GM18507 (cell line): ENCODE measurements at regions not wholly inside any gene's neighbourhood (a gene's known extent, or its start where the extent isn't known, plus 50 kb on each side); places are given as distances from the start of the nearest gene placed in this dataset.
A peak's percentile ranks its signal among the peaks of the same experiment; 100 is the strongest.
"Not testable (repeated sequence)": the region's sequence is repeated elsewhere in the genome, so short reads cannot be mapped to it uniquely, and the experiment has no call there.

Experiments
- DNase-seq: peaks from one replicate; pipeline ENCODE4 v3.0.0; 2011; ENCODE audit warnings: low read depth; ENCODE audit not compliant: insufficient read length; ENCODE audit errors: extremely low spot score
- FAIRE-seq: peaks from 2 replicates; lab custom pipeline; 2011; peaks lifted over from hg19 to GRCh38; lab: Jason Lieb, UNC

DNA sequence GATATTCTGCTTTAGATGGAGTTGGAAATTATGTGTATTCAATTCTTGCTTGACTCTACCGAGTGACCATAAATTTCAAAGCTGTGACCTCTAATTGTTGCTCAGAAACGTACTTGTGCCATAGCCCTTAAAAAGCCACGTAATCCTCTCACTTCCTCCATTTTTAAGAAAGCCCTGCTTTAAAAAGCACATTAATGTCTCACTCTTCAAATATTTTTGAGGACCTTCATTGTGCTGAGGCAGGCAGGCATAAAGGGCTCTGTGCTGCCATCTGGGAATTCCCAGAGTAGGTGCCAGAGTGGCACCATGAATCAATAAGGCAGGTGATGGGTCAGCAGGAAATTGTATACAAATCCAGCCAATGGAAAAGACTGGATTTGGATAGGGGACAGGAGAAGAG, 97.7 kb upstream of the FAM204A start:
- DNase-seq (no peak), FAIRE-seq (no peak)

DNA sequence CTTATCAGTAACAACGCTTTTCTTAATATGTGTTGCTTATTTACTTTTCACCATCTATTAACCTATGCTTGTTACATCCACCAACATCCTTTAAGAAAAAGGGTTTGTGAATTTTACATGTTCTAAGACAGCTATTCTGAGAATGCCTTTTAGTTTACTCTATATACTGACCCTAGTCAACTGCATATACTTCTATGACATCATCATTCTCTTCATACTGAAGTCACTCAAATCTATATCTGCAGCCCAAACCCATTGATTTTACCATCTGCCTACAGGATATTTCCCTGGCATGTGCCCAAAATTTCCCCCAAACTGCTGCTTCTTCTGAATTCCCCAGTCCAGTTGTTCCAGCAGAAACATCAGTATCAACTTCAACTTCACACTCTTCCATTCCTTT, 94.6 kb upstream of the FAM204A start:
- no peak for FAIRE-seq
- no peak for DNase-seq

DNA sequence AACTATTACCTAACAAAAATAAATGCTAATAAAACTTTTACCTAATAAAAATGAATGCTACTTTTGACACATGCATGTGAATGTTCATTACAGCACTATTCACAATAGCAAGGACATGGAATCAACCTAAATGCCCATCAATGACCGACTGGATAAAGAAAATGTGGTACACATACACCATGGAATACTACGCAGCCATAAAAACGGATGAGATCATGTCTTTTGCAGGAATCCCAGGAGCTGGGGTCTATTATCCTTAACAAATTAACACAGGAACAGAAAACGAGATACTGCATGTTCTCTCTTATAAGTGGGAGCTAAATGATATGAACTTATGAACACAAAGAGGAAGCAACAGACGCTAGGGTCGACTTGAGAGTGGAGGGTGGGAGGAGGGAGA, 88.1 kb upstream of the FAM204A start:
- FAIRE-seq (no peak), DNase-seq (no peak)

DNA sequence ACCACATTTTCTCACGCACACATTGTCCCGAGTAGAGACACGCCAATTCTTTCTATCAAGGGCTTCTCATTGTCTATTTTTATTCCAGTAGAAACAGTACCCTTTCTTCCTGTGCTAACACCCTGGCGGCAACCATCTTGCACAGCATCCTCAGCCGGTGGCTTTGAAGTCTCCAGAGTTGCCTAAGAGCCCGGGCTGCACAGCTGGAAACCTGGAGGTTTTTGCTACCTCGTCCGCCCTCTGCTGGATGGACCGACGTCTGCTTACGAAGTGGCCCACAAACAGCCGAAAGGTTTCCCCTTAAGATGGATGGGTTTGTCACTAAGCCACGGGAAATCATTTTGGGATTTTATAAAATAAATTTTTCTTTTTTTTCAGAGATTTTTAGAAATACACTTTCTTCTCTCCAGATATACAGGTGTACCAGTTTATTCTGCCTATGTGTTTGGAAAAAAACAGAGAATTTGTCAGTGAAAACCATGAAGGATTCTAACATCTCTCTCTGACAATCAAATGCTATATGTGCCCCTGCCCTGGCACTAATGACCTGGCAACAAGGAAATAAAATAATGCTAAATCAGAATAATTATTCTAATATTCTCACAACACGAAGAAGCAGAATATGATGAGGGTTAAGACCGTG, 81.8 kb upstream of the FAM204A start:
- FAIRE-seq: peak; percentile 74
- DNase-seq: peak; percentile 14

DNA sequence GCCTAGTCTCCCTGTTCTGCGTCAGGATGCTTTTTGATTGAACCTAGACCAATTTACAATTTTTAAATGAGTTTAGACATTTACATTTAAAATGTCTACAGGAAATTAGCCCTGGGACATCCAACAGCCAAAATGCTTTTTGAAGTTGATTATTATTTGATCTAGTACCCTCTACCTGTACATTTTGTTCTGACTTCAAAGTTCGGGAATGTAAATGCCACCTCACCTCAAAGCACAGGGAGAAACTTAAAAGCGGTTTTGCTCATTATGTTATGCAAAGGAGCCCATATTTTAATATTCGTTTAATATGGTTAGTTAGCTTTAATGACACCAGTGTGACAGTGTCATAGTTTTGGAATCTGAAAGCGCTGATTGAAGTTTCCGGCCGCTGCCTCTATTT, 80.1 kb upstream of the FAM204A start:
- no peak for DNase-seq
- FAIRE-seq: no peak

DNA sequence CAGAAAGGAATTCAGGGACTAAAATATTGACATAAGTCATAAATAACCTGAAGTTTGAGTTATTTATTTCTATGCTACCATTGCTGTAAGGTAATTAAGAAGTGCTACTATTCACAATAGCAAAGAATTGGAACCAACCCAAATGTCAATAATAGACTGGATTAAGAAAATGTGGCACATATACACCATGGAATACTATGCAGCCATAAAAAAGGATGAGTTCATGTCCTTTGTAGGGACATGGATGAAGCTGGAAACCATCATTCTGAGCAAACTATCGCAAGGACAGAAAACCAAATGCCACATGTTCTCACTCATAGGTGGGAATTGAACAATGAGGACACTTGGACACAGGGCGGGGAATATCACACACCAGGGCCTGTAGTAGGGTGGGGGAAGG, 77.9 kb upstream of the FAM204A start:
- FAIRE-seq: not testable (repeated sequence)

DNA sequence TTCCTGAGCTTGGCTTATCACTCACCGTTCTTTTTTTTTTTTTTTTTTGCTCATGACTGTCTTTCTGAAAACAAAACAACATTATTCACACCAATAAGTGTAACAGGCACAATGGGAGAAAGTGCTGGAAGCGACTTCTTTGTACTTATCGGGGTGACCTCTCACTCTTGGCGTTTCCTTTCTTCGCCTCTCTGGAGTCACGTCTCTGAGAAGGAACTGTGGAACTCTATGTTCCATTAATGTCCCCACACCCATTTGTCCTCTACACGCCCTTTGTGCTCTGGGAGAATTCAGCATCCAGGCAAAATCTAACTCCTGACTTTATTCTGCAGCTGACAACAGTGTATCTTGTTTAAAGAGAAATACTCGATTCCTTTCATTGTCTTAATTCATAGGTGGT, 70.8 kb upstream of the FAM204A start:
- DNase-seq (no peak), FAIRE-seq (no peak)

More for the DNA sequence above, 77.9 kb upstream of the FAM204A start:
- not testable (repeated sequence) for DNase-seq

DNA sequence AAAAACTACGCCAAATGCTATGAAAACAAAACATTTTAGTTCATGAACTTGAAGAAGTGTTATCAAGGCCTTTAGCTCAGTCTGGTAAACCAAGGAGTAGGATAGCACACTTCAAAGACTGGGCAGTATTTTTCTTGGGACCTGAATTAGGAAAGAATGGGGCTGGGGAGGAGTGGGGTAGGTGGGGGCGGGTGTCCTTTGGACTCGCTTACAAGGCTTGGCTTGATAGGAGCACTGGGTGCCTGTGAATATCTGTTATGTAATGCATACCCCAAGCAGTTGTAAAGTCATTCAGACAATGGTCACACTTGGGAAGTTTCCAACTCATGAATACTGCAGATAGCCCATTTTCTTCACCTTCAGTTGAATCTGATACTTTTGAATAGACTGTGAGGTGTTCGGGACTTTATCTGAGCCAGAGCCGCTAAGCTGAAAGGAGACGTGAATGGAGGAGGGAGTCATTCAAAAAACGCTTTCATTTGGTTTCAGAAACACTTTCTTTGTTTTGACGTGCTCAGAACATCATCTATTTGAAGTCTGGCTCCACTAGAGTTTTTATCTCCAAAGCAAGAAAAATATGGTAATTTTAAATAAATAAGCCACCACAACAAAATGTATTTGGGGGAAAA, 70.1 kb upstream of the FAM204A start:
- no peak for FAIRE-seq
- DNase-seq: no peak

DNA sequence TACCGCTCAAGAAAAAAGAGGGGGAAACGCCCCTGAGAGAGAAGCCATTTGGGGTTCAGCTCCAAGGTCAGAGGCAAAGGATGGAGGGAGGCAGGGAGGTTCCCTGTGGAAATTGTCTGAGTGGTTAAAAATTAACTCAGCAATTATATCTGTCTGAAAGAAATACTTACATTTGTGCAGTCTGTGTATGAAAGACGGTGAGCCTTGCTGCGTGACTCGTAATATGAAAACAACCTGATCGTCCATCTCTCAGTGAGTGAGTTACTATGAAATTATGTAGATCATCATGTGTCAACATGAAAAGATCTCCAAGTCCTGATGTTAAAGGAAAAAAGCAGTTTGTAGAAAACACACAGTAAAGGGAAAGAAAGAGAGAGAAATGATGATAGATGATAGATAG, 67.2 kb upstream of the FAM204A start:
- FAIRE-seq: no peak
- DNase-seq: no peak

DNA sequence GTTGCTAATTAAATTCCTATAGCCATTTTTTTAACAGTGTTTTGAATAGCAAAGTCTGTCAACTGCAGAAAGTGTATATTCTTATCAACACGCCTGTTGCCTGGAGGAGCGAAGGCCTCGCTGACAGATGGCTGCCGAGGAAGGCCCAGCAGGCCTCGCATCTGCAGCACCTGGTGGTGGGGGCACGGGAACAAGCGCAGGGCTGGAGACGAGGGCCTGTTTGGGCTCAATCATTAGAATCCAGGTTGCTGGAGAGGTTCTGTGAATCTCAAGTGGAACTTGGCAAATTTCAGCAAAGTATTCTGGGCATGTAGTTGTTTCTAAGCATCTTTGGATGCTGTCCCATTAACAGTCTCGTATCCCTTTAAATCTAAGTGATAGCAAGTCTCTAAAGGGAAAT, 66.1 kb upstream of the FAM204A start:
- FAIRE-seq: no peak

DNA sequence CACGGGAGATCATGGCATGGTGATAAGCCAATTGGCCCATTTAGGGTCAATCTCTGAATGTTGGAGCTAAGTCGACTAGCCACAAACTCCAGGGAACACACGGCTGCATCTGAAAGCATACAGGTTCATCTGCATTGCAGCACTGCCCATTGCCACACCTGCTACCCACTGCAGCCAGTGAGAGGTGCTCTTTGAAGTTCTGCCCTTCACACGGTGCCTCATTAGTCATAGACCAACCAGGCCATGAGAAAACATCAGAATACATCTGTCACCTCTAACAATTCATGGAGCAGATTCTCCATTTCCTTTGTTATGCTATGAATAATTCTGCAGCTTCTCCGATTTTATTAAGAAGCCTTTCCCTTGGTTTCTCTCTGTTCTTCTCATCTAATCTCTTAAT, 65.7 kb upstream of the FAM204A start:
- FAIRE-seq (no peak), DNase-seq (no peak)

More for the DNA sequence above, 66.1 kb upstream of the FAM204A start:
- DNase-seq: no peak

DNA sequence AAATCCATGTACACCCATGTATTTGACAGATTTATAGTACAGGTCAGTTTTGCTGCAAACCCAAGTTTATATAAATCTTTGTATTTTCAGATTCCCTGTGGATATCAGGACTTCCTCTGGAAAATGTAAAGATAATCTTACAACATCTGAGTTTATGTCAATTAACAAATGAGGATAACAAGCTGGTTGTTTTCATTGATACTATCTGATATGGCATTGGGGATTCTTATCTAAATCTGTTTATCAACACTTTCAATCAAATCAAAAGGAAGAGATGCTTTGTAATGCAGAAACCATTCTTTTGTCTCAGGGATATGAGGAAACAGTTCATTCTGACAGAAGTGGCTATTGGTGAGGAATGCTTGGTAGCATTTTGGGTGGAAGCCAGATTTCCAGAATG, 64.9 kb upstream of the FAM204A start:
- FAIRE-seq (no peak), DNase-seq (no peak)

DNA sequence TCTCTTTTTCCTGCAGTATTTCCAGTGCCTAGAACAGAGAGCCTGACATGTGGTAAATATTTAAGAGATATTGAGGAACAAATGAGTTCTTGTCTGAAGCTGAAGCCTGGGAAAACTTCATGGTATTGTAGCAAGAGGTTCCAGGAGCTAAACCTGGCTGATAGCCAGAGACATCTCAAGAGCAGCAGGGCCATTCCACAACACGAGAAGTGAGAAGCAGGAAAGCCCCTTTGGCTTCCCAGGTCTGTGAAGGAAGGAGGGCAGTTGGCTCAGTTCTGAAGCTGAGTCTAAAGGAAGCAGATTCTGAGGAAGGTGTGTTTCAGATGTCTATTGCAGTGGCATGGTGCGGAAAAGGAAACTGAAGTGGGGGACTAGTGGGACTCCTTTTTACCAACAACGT, 63.8 kb upstream of the FAM204A start:
- FAIRE-seq (no peak), DNase-seq (no peak)

DNA sequence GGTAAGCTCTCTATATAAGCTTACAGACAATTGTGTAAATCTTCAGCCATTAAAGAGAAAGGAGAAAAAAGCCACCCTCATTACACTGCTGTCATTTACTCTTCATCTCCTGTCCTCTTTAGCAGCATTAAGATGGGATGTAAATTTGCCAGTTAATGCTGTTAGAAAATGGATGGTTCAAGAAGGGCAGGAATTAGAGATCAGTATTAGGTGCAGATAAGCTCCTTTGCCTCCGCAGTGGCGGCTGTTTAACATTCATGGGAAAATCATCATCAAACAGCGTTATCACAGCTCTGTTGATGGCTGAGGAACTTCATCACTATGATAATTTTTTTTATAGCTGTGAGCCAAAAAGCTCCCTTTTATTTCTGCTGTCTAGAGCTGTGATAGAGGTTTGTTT, 61.8 kb upstream of the FAM204A start:
- no peak for DNase-seq
- no peak for FAIRE-seq

DNA sequence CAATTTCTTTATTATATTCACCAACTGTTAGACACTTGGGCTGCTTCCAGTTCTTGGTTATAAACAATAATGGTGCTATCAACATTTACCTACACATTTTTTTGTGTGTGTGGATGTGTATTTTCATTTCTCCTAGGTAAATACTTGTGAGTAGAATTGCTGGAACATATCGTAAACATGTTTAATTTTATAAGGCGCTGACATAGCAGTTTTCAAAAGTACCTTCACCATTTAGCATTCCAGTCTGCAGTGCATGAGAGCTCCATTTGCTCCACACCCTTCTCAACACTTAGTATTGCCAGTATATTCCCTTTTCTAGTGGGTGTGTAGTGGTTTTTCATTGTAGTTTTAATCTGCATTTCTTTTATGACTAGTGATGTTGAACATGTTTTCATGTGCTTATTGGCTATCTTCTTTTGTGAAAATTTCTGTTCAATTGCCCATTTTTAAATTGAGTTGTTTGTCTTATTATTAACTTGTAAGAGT, 59.6 kb upstream of the FAM204A start:
- FAIRE-seq: no peak

DNA sequence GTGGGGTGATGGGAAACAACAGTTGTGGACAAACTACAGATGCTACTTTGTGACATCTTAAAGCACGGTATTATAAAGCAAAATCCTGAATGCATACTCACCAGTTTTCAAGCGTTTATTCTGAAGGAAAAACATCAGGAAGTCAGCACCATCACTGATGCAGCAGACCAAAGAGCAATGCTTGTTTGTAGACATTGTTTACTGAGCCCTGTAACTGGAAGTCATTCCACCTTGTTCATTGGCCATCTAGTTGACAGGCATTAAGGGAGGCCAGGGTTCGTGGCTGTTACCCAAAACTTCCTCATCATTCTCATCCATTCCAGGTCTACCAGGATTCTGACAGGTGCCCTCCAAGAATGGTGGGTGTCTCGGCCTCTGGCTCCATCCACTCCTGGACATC, 55.3 kb upstream of the FAM204A start:
- no peak for FAIRE-seq
- no peak for DNase-seq

More for the DNA sequence above, 59.6 kb upstream of the FAM204A start:
- DNase-seq: no peak

DNA sequence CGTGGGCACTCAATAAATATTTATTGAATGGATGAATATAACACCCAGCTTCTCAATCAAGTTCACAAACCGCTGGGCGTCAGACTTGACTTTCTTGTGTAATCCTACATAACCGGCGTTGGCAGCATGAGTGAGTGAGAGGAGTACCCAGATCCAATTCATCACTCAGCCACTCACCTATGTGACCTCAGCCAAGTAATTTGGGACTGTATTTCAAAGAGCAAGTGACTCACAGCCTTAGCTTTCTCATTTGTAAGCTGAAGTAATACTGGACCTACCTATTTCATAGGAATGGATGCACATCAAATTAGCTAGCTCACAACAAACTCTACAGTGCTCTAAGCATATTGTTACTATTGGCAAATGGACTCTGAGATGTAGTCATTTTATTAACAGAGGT, 53.8 kb upstream of the FAM204A start:
- FAIRE-seq: no peak

DNA sequence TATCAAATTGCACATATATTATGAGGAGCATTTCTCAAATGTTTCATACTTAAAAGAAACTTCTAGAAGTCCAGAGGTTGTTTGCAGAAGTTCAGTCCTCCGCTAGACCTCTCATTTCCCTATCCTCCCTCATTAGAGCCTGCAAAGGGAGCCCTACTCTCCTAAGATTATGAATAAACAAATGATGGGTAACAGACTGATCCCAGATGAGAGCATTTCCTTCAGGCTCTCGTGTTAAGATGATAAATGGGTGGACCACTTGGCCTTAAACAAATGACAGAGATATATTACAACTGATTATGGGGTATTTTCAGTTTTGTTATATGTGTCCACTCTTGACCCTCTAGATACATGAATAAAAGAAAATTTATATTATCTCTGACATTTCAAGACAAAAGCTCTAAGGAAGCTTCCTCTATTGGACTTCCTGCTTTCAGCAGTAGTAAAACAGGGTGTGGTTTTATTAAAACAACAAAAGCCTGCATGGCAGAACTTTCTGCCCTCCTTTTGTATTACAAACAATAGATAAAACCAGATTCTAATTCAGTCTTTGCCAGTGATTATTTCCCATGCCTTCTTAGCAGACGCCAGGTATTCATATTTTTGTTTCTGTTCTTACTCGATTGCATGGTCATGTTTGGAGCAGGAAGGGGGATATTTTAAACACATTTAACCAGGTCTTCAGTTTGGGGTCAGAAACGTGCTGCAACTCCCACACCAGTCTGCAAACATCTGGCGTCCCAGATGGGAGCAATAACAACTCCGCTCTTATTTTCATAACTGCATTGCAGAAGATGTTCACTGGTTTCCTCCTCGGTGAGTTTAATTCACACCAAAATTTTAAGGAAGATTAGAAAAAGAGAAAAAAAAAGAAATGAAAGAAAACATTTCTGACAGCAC, 52.4 kb upstream of the FAM204A start:
- no peak for DNase-seq
- no peak for FAIRE-seq

More for the DNA sequence above, 53.8 kb upstream of the FAM204A start:
- DNase-seq: no peak

DNA sequence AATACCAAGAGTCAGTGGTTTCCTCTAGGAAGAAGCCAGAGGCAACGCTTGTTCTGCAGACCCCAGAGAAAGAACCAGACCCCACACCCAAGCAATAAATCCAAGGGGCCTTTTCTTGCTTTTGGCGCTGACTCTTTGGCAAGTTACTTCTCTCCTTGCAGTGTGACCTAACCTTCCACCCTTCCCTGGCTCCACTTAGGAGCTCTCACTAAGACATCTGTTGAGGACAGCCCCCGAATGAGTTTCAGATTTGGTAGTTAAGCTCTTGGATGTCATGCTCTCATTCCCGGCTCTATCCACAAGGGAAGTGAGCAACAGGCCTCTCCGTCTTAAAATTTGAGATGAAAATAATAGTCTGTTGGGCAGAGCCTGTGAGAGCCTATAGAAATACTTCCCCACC, 50.6 kb upstream of the FAM204A start:
- DNase-seq: no peak
- no peak for FAIRE-seq
